H1 (cell line): ENCODE measurements at regions not wholly inside any gene's neighbourhood (a gene's known extent, or its start where the extent isn't known, plus 50 kb on each side); places are given as distances from the start of the nearest gene placed in this dataset.
"Not testable (repeated sequence)": the region's sequence is repeated elsewhere in the genome, so short reads cannot be mapped to it uniquely, and the experiment has no call there.

Experiments
- CTCF ChIA-PET: fragments of 300-600 bp; sonication (Branson Sonifier 250); formaldehyde crosslinking; loops from one replicate; lab custom pipeline; 2021; ENCODE audit not compliant: partially characterized antibody; lab: Charles Lee
- POLR2A ChIA-PET: fragments of 300-600 bp; sonication (Branson Sonifier 250); formaldehyde crosslinking; loops from one replicate; lab custom pipeline; 2021; ENCODE audit warnings: inconsistent platforms; ENCODE audit not compliant: partially characterized antibody; lab: Charles Lee
- DNase-seq, 2 experiments: peaks; one replicate each; pipeline versions ENCODE4 v3.0.0 to v3.0.0-alpha.2; 2010 to 2022; ENCODE audit warnings: low spot score in 2 of 2, low read depth in 1 of 2, mixed read lengths in 1 of 2
- FAIRE-seq: peaks from 2 replicates; lab custom pipeline; 2011; peaks lifted over from hg19 to GRCh38; lab: Jason Lieb, UNC
- H2AFZ ChIP-seq: 2 replicates; pipeline ENCODE4 v1.8.1; 2012; ENCODE audit warnings: low read length, inconsistent platforms
- H2AK5ac ChIP-seq: 2 replicates; pipeline ENCODE4 v1.6.1; 2013; ENCODE audit warnings: low read depth, low read length
- H2BK120ac ChIP-seq: replicated peaks from 2 replicates; pipeline ENCODE3; 2013; ENCODE audit warnings: low read depth, low read length, inconsistent platforms
- H2BK12ac ChIP-seq: 2 replicates; pipeline ENCODE4 v1.6.1; 2013; ENCODE audit warnings: low read depth, low read length
- H2BK15ac ChIP-seq: 2 replicates; pipeline ENCODE4 v1.6.1; 2013; ENCODE audit warnings: low read length
- H2BK20ac ChIP-seq: 2 replicates; pipeline ENCODE4 v1.6.1; 2013; ENCODE audit warnings: low read length
- H2BK5ac ChIP-seq: 2 replicates; pipeline ENCODE4 v1.6.1; 2013; ENCODE audit warnings: low read depth, low read length
- H3K14ac ChIP-seq: 2 replicates; pipeline ENCODE4 v1.6.1; 2013; ENCODE audit warnings: inconsistent platforms; ENCODE audit not compliant: insufficient read length
- H3K18ac ChIP-seq: 2 replicates; pipeline ENCODE4 v1.6.1; 2013; ENCODE audit warnings: low read length; ENCODE audit errors: extremely low read depth
- H3K23ac ChIP-seq: 2 replicates; pipeline ENCODE4 v1.6.1; 2013; ENCODE audit warnings: inconsistent platforms; ENCODE audit not compliant: insufficient read length
- H3K23me2 ChIP-seq: 2 replicates; pipeline ENCODE4 v1.6.1; 2013; ENCODE audit warnings: low read depth, low read length
- H3K27ac ChIP-seq: 2 replicates; pipeline ENCODE4 v1.6.1; 2011; ENCODE audit warnings: low read depth, low read length, inconsistent platforms
- H3K27me3 ChIP-seq, 4 experiments: replicated peaks in 1 of 4; 1 replicate in 1 of 4; 2 replicates in 3 of 4; pipeline versions ENCODE4 v1.6.1 to v1.8.1; 2011 to 2013; ENCODE audit warnings: low read length in 3 of 4, mild to moderate bottlenecking in 3 of 4, inconsistent platforms in 2 of 4, mixed read lengths in 2 of 4, moderate library complexity in 1 of 4; ENCODE audit not compliant: control insufficient read depth in 3 of 4, insufficient read depth in 3 of 4; ENCODE audit errors: extremely low read depth in 1 of 4
- H3K36me3 ChIP-seq, 4 experiments: 2 replicates each; pipeline versions ENCODE4 v1.6.1 to v1.8.1; 2011 to 2013; ENCODE audit warnings: mild to moderate bottlenecking in 4 of 4, low read length in 3 of 4, moderate library complexity in 2 of 4, control low read depth in 1 of 4, inconsistent platforms in 1 of 4; ENCODE audit not compliant: insufficient read depth in 4 of 4, control insufficient read depth in 2 of 4
- H3K4ac ChIP-seq: replicated peaks from 2 replicates; pipeline ENCODE3; 2013; ENCODE audit warnings: low read length, low read depth, mixed read lengths, inconsistent platforms; ENCODE audit not compliant: insufficient read length
- H3K4me1 ChIP-seq, 4 experiments: replicated peaks in 1 of 4; 1 replicate in 1 of 4; 2 replicates in 3 of 4; pipeline versions ENCODE4 v1.6.1 to v1.8.1; 2011 to 2013; ENCODE audit warnings: low read length in 3 of 4, inconsistent platforms in 2 of 4, mixed read lengths in 1 of 4; ENCODE audit not compliant: insufficient read depth in 4 of 4, control insufficient read depth in 3 of 4
- H3K4me2 ChIP-seq, 2 experiments: 2 replicates each; pipeline versions ENCODE4 v1.6.1 to v1.8.1; 2011 to 2013; ENCODE audit warnings: low read depth in 2 of 2, low read length in 2 of 2, control low read depth in 1 of 2, inconsistent platforms in 1 of 2, mild to moderate bottlenecking in 1 of 2; ENCODE audit not compliant: insufficient read depth in 1 of 2
- H3K4me3 ChIP-seq, 4 experiments: fragments of 200-600, 300-600 bp in 1 of 4; sonication (generic), shearing (Covaris generic), sonication (Bioruptor Twin) in 1 of 4; 2 replicates each; pipeline versions ENCODE4 v1.5.1 to v1.8.1; 2011 to 2016; ENCODE audit warnings: low read length in 4 of 4, low read depth in 3 of 4, control low read depth in 2 of 4, inconsistent platforms in 2 of 4, mild to moderate bottlenecking in 2 of 4, mixed read lengths in 1 of 4, moderate library complexity in 1 of 4; ENCODE audit not compliant: insufficient read depth in 2 of 4; ENCODE audit errors: extremely low read depth in 1 of 4
- H3K56ac ChIP-seq: replicated peaks from 2 replicates; pipeline ENCODE3; 2013; ENCODE audit warnings: low read depth, mild to moderate bottlenecking, mixed read lengths, low read length, inconsistent platforms; ENCODE audit not compliant: insufficient read length
- H3K79me1 ChIP-seq: 2 replicates; pipeline ENCODE4 v1.6.1; 2013; ENCODE audit warnings: low read depth, low read length, control low read depth
- H3K79me2 ChIP-seq, 2 experiments: 2 replicates each; pipeline versions ENCODE4 v1.6.1 to v1.8.1; 2012 to 2013; ENCODE audit warnings: low read length in 2 of 2, mild to moderate bottlenecking in 2 of 2, inconsistent platforms in 1 of 2; ENCODE audit not compliant: insufficient read depth in 2 of 2, control insufficient read depth in 1 of 2
- H3K9ac ChIP-seq, 4 experiments: replicated peaks in 1 of 4; 1 replicate in 1 of 4; 2 replicates in 3 of 4; pipeline versions ENCODE4 v1.6.1 to v1.8.1; 2011 to 2013; ENCODE audit warnings: low read depth in 3 of 4, low read length in 3 of 4, control low read depth in 2 of 4, mild to moderate bottlenecking in 2 of 4, moderate library complexity in 2 of 4, inconsistent platforms in 1 of 4; ENCODE audit errors: extremely low read depth in 1 of 4
- H3K9me3 ChIP-seq, 2 experiments: 2 replicates each; pipeline versions ENCODE4 v1.6.1 to v1.8.1; 2012 to 2013; ENCODE audit warnings: mild to moderate bottlenecking in 2 of 2, moderate library complexity in 2 of 2, control low read depth in 1 of 2, inconsistent platforms in 1 of 2, low read depth in 1 of 2, low read length in 1 of 2, mixed read lengths in 1 of 2; ENCODE audit not compliant: insufficient read depth in 2 of 2
- H4K20me1 ChIP-seq, 2 experiments: replicated peaks in 1 of 2; 2 replicates each; pipeline versions ENCODE3 to v1.8.1; 2011 to 2013; ENCODE audit warnings: inconsistent platforms in 2 of 2, low read length in 2 of 2, mild to moderate bottlenecking in 1 of 2; ENCODE audit not compliant: insufficient read depth in 2 of 2, control insufficient read depth in 1 of 2
- H4K5ac ChIP-seq: 2 replicates; pipeline ENCODE4 v1.6.1; 2013; ENCODE audit warnings: low read length, low read depth, mixed read lengths, inconsistent platforms; ENCODE audit not compliant: insufficient read length
- H4K8ac ChIP-seq: 2 replicates; pipeline ENCODE4 v1.8.0; 2013; ENCODE audit warnings: mild to moderate bottlenecking, moderate library complexity, low read length, inconsistent platforms; ENCODE audit not compliant: insufficient read depth; ENCODE audit errors: extremely low read depth
- H4K91ac ChIP-seq: replicated peaks from 2 replicates; pipeline ENCODE3; 2013; ENCODE audit warnings: low read length, mixed read lengths, inconsistent platforms; ENCODE audit not compliant: insufficient read length
- WGBS, 2 experiments: shearing (Covaris generic) in 1 of 2; methylation state at CpG; one replicate each; pipeline versions ENCODE4 v1.1.6 to v1.1.7; 2013 to 2015; ENCODE audit warnings: low lambda C conversion rate in 2 of 2, mixed read lengths in 2 of 2, inconsistent platforms in 1 of 2, low coverage in 1 of 2, missing lambda C conversion rate in 1 of 2; ENCODE audit not compliant: insufficient replicate concordance in 2 of 2, insufficient coverage in 1 of 2, insufficient read length in 1 of 2; ENCODE audit errors: extremely low coverage in 1 of 2, missing lambda C conversion rate in 1 of 2; 5-methylcytosine and 5-hydroxymethylcytosine counted together

DNA sequence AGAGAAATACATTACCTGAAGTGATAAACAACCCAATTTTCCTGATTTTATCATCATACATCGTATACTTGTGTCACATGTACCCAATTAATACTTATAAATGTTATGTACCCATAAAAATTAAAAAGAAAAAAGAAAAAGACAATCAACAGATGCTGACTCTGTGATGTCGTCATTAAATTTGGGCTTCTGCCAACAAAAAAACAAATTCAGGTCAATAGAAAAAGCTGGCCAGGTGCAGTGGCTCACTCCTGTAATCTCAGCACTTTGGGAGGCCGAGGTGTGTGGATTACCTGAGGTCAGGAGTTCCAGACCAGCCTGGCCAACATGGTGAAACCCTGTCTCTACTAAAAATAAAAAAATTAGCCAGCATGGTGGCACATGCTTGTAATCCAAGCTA, 174.4 kb downstream of the ZIC4 start:
- H3K23me2 ChIP-seq, H2BK12ac ChIP-seq, H4K20me1 ChIP-seq, H3K9ac ChIP-seq, H2BK15ac ChIP-seq, H2BK5ac ChIP-seq, H2AFZ ChIP-seq, DNase-seq, H3K4me3 ChIP-seq, H3K18ac ChIP-seq, H3K27me3 ChIP-seq, H3K4me1 ChIP-seq, H3K9me3 ChIP-seq, H3K36me3 ChIP-seq, H4K8ac ChIP-seq, H3K27ac ChIP-seq, H3K79me1 ChIP-seq, H4K5ac ChIP-seq, FAIRE-seq, H3K4ac ChIP-seq, H3K23ac ChIP-seq, POLR2A ChIA-PET, H3K79me2 ChIP-seq, H3K14ac ChIP-seq, H2BK20ac ChIP-seq, H2BK120ac ChIP-seq, H3K4me2 ChIP-seq, H2AK5ac ChIP-seq, H3K56ac ChIP-seq, H4K91ac ChIP-seq: not testable (repeated sequence)
- WGBS, 2 experiments, result 69% methylated on average over 3 of the region's 3 CpGs; no CpG with 5 or more reads in 1 of the 2 experiments
- CTCF ChIA-PET, result interaction anchor here (1.0 kb wide), 1 partner anchor 41 kb away, joined by 3 read pairs; no protein-coding TSS in a partner anchor
